HL-60 (cell line): ENCODE measurements at regions not wholly inside any gene's neighbourhood (a gene's known extent, or its start where the extent isn't known, plus 50 kb on each side); places are given as distances from the start of the nearest gene placed in this dataset.

Experiments
- DNase-seq, 2 experiments: peaks; one replicate each; pipeline ENCODE4 v3.0.0-alpha.2; 2010 to 2020; ENCODE audit warnings: low read depth in 1 of 2, low spot score in 1 of 2
- H3K27ac ChIP-seq: fragments of 250-450 bp; sonication (Bioruptor Pico); replicated peaks from 2 replicates; pipeline ENCODE4 v1.5.1; 2020; ENCODE audit warnings: mild to moderate bottlenecking, moderate library complexity
- H3K27me3 ChIP-seq: fragments of 250-450 bp; sonication (Bioruptor Pico); 2 replicates; pipeline ENCODE4 v1.5.1; 2021; ENCODE audit warnings: mild to moderate bottlenecking, moderate library complexity; ENCODE audit not compliant: insufficient read depth, poor library complexity, severe bottlenecking
- H3K4me3 ChIP-seq: replicated peaks from 2 replicates; pipeline ENCODE4 v1.5.1; 2011; ENCODE audit warnings: mild to moderate bottlenecking, control low read depth, low read length; ENCODE audit not compliant: insufficient read depth
- CTCF ChIP-seq: IDR thresholded peaks from one replicate; pipeline ENCODE4 v1.5.1; 2011; ENCODE audit warnings: low read length, control low read depth, inconsistent platforms; ENCODE audit not compliant: insufficient read depth
- GABPA ChIP-seq: IDR thresholded peaks from 2 replicates; pipeline ENCODE4 v1.6.1; 2012; ENCODE audit warnings: low read depth
- POLR2AphosphoS5 ChIP-seq: IDR thresholded peaks from 2 replicates; pipeline ENCODE4 v1.6.1; 2012; ENCODE audit warnings: low read depth
- REST ChIP-seq: IDR thresholded peaks from 2 replicates; pipeline ENCODE4 v1.6.1; 2012; ENCODE audit warnings: low read depth; ENCODE audit not compliant: insufficient replicate concordance
- SPI1 ChIP-seq: IDR thresholded peaks from 2 replicates; pipeline ENCODE4 v1.6.1; 2012; ENCODE audit warnings: low read depth, mild to moderate bottlenecking, borderline replicate concordance

- TF ChIP-seq SPI1 = no peak
- Histone ChIP-seq H3K27me3 (no peaks in the 10 kb centered on the region), H3K27ac (no peak overlapping the region), H3K4me3 (no peak overlapping the region)
- DNase-seq = no peak
Observed at GRCh38 chr12:92268946-92269345, 123.3 kb upstream of the BTG1 start.

- DNase-seq = no peak
- Histone ChIP-seq H3K27me3 (no peaks in the 10 kb centered on the region), H3K4me3 (no peak overlapping the region), H3K27ac (no peak overlapping the region)
- TF ChIP-seq GABPA (no peak), SPI1 (no peak), POLR2AphosphoS5 (no peak)
Observed at GRCh38 chr12:92261692-92262091, 116.0 kb upstream of the BTG1 start.

GRCh38 chr12:92261071-92261470, 115.4 kb upstream of the BTG1 start:
- Histone ChIP-seq H3K4me3 (no peak overlapping the region), H3K27ac (no peak overlapping the region), H3K27me3 (no peaks in the 10 kb centered on the region)
- no peak for TF ChIP-seq REST
- DNase-seq = no peak

GRCh38 chr12:92259696-92260251, 114.1 kb upstream of the BTG1 start:
- Histone ChIP-seq H3K27me3 (no peaks in the 10 kb centered on the region), H3K4me3 (no peak overlapping the region), H3K27ac (no peak overlapping the region)
- DNase-seq = no peak
- TF ChIP-seq CTCF = no peak
- no peak for TF ChIP-seq POLR2AphosphoS5
- TF ChIP-seq REST = no peak
- TF ChIP-seq GABPA = no peak
- no peak for TF ChIP-seq SPI1

GRCh38 chr12:92259291-92259690, 113.6 kb upstream of the BTG1 start:
- Histone ChIP-seq H3K27me3 (no peaks in the 10 kb centered on the region), H3K4me3 (no peak overlapping the region), H3K27ac (no peak overlapping the region)
- TF ChIP-seq GABPA = no peak
- no peak for TF ChIP-seq SPI1
- TF ChIP-seq CTCF = no peak
- TF ChIP-seq POLR2AphosphoS5 = no peak
- no peak for TF ChIP-seq REST
- DNase-seq = no peak
